AG09319 (cell line): ENCODE measurements at regions not wholly inside any gene's neighbourhood (a gene's known extent, or its start where the extent isn't known, plus 50 kb on each side); places are given as distances from the start of the nearest gene placed in this dataset.

Experiments
- DNase-seq: peaks from one replicate; pipeline ENCODE4 v3.0.0-alpha.2; 2010; ENCODE audit warnings: low read depth; ENCODE audit errors: extremely low read depth
- TF ChIP-seq, protein P1 (sequence below): IDR thresholded peaks from 2 replicates; pipeline ENCODE4 v1.5.1; 2011; ENCODE audit warnings: low read depth, mild to moderate bottlenecking, inconsistent platforms, low read length, moderate library complexity

DNA sequence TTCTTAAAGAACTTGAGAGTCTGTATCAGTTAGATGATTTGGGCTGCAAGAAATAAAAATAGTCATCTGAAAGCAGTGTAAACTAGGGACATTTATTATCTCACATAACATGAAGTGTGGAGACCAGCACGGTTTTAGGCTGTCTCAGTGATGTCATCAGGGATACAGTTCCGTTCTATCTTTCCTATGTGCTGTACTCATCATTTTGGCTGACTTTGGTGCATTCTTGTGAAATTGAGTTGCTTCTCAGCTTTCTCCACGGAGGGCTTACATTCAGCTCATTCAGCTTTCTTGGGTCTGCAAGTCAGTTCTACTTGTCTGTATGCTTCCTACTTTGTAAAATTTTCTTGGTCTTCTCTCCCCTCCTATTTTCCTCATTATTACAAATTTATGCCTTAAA, 51.8 kb upstream of the LIN7C start:
- no peak for DNase-seq
- TF ChIP-seq, protein P1, sequence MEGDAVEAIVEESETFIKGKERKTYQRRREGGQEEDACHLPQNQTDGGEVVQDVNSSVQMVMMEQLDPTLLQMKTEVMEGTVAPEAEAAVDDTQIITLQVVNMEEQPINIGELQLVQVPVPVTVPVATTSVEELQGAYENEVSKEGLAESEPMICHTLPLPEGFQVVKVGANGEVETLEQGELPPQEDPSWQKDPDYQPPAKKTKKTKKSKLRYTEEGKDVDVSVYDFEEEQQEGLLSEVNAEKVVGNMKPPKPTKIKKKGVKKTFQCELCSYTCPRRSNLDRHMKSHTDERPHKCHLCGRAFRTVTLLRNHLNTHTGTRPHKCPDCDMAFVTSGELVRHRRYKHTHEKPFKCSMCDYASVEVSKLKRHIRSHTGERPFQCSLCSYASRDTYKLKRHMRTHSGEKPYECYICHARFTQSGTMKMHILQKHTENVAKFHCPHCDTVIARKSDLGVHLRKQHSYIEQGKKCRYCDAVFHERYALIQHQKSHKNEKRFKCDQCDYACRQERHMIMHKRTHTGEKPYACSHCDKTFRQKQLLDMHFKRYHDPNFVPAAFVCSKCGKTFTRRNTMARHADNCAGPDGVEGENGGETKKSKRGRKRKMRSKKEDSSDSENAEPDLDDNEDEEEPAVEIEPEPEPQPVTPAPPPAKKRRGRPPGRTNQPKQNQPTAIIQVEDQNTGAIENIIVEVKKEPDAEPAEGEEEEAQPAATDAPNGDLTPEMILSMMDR, result no peak

DNA sequence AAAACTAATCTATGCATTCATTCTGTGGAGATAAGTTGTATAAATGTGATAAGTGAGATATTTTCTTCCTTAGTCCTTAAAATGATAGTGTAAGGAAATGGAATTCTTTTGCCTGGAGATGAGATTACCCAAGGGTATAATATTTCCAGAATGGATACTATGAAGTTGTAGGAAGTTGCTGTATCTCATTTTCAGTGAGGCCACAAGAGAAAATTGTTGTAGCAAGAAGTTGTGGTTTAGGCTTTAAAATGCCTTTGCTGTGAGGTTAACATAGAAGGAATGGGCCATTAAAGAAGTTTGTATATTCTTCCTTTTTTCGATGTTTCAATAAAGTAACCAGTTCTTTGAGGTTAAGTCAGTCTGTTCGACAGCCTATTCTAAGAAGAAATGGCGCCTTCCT, 50.7 kb upstream of the LIN7C start:
- no peak for DNase-seq
- TF ChIP-seq, protein P1, result no peak
